Fibroblast of lung (primary cell): ENCODE measurements at regions not wholly inside any gene's neighbourhood (a gene's known extent, or its start where the extent isn't known, plus 50 kb on each side); places are given as distances from the start of the nearest gene placed in this dataset.

Experiments used
- EZH2 ChIP-seq: IDR thresholded peaks from 2 replicates; pipeline ENCODE4 v1.5.1; 2012; ENCODE audit warnings: low read length, control low read depth, mild to moderate bottlenecking; ENCODE audit errors: missing control alignments
- TF ChIP-seq, protein P1 (sequence below), 2 donors: IDR thresholded peaks in 1 of 2; conservative IDR thresholded peaks in 1 of 2; 1 replicate in 1 of 2; 2 replicates in 1 of 2; pipeline ENCODE4 v1.5.1; 2011 to 2012; ENCODE audit warnings: low read length in 2 of 2, control low read depth in 1 of 2, inconsistent platforms in 1 of 2, low read depth in 1 of 2, mild to moderate bottlenecking in 1 of 2

DNA sequence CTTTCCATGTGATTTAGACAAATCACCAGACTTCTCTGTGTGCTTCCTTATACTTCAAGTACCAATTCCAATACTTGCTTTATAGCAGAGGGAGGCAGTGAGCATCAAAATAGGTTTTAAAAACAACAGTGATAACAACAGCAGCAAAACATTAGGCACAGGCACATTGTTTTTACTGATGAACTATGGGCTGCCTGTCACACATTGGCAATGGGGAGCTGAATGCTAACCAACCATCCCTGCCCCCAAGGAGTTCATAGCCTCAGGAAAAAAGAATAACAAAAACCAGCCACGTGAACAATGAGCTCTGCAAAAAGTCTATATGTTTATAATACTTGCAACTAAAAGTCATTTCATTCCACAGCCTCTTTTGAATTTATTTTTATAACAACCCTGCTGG is 287.9 kb upstream of the TRIB2 start:
- TF ChIP-seq, protein P1, sequence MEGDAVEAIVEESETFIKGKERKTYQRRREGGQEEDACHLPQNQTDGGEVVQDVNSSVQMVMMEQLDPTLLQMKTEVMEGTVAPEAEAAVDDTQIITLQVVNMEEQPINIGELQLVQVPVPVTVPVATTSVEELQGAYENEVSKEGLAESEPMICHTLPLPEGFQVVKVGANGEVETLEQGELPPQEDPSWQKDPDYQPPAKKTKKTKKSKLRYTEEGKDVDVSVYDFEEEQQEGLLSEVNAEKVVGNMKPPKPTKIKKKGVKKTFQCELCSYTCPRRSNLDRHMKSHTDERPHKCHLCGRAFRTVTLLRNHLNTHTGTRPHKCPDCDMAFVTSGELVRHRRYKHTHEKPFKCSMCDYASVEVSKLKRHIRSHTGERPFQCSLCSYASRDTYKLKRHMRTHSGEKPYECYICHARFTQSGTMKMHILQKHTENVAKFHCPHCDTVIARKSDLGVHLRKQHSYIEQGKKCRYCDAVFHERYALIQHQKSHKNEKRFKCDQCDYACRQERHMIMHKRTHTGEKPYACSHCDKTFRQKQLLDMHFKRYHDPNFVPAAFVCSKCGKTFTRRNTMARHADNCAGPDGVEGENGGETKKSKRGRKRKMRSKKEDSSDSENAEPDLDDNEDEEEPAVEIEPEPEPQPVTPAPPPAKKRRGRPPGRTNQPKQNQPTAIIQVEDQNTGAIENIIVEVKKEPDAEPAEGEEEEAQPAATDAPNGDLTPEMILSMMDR (conservative IDR thresholded peaks at IDR 0.05 in 1 of 2, IDR thresholded peaks at IDR 0.05 in 1 of 2; ENCODE audit: low read depth in 1 of 2, low read length in 2 of 2): no peak
- TF ChIP-seq EZH2: no peak
